HG03066 (cell line): ENCODE measurements at regions not wholly inside any gene's neighbourhood (a gene's known extent, or its start where the extent isn't known, plus 50 kb on each side); places are given as distances from the start of the nearest gene placed in this dataset.

Source experiments
- ATAC-seq: cut with Tn5 transposase; IDR thresholded peaks from one replicate; pipeline ENCODE4 v1.9.1; 2021; ENCODE audit warnings: low read depth; ENCODE audit not compliant: unreplicated experiment

- no peak for ATAC-seq
Measured at GRCh38 chr11:15885854-15886253, 470.5 kb downstream of the SOX6 start.

- ATAC-seq = no peak
Measured at GRCh38 chr11:15886299-15886698, 470.0 kb downstream of the SOX6 start.

GRCh38 chr11:15886866-15887265, 469.5 kb downstream of the SOX6 start:
- no peak for ATAC-seq

- ATAC-seq = no peak
Measured at GRCh38 chr11:15888556-15889345, 467.6 kb downstream of the SOX6 start.

GRCh38 chr11:15889363-15890030, 466.8 kb downstream of the SOX6 start:
- no peak for ATAC-seq

- no peak for ATAC-seq
Measured at GRCh38 chr11:15890031-15890713, 466.2 kb downstream of the SOX6 start.

- ATAC-seq = no peak
Measured at GRCh38 chr11:15893080-15893492, 463.3 kb downstream of the SOX6 start.

- no peak for ATAC-seq
Measured at GRCh38 chr11:15896026-15896425, 460.3 kb downstream of the SOX6 start.

- no peak for ATAC-seq
Measured at GRCh38 chr11:15896530-15896929, 459.8 kb downstream of the SOX6 start.

GRCh38 chr11:15897211-15897960, 459.0 kb downstream of the SOX6 start:
- no peak for ATAC-seq

- no peak for ATAC-seq
Measured at GRCh38 chr11:15901054-15901453, 455.3 kb downstream of the SOX6 start.

GRCh38 chr11:15901790-15902189, 454.6 kb downstream of the SOX6 start:
- no peak for ATAC-seq

GRCh38 chr11:15903246-15903645, 453.1 kb downstream of the SOX6 start:
- no peak for ATAC-seq

GRCh38 chr11:15905366-15906104, 450.8 kb downstream of the SOX6 start:
- no peak for ATAC-seq

GRCh38 chr11:15906481-15907035, 449.8 kb downstream of the SOX6 start:
- ATAC-seq = no peak

- no peak for ATAC-seq
Measured at GRCh38 chr11:15907806-15908205, 448.5 kb downstream of the SOX6 start.

GRCh38 chr11:15909937-15910598, 446.3 kb downstream of the SOX6 start:
- no peak for ATAC-seq

GRCh38 chr11:15910761-15911160, 445.6 kb downstream of the SOX6 start:
- ATAC-seq = no peak

GRCh38 chr11:15911377-15912044, 444.8 kb downstream of the SOX6 start:
- ATAC-seq = no peak
